Effector memory CD4-positive, alpha-beta T cell (primary cell): ENCODE measurements at regions not wholly inside any gene's neighbourhood (a gene's known extent, or its start where the extent isn't known, plus 50 kb on each side); places are given as distances from the start of the nearest gene placed in this dataset.

Experiments
- DNase-seq, 3 donors: peaks; one replicate each; pipeline ENCODE4 v3.0.0-alpha.2; 2020
- H3K27ac ChIP-seq: 2 replicates; pipeline ENCODE4 v1.7.0; 2013; ENCODE audit warnings: mild to moderate bottlenecking, low read length, moderate library complexity; ENCODE audit not compliant: insufficient read depth, poor library complexity, severe bottlenecking
- H3K27me3 ChIP-seq: replicated peaks from 2 replicates; pipeline ENCODE4 v1.7.0; 2013; ENCODE audit warnings: mild to moderate bottlenecking, low read length; ENCODE audit not compliant: insufficient read depth, control insufficient read depth, poor library complexity, severe bottlenecking
- H3K36me3 ChIP-seq: 2 replicates; pipeline ENCODE4 v1.7.0; 2013; ENCODE audit warnings: mild to moderate bottlenecking, low read length, moderate library complexity; ENCODE audit not compliant: control insufficient read depth, insufficient read depth
- H3K4me1 ChIP-seq: 2 replicates; pipeline ENCODE4 v1.7.0; 2013; ENCODE audit warnings: low read length, mild to moderate bottlenecking; ENCODE audit not compliant: control insufficient read depth, insufficient read depth, poor library complexity, severe bottlenecking
- H3K4me3 ChIP-seq: 2 replicates; pipeline ENCODE4 v1.7.0; 2013; ENCODE audit warnings: low read length, low read depth, mild to moderate bottlenecking; ENCODE audit not compliant: insufficient read depth, poor library complexity, severe bottlenecking
- H3K9me3 ChIP-seq: 2 replicates; pipeline ENCODE4 v1.7.0; 2013; ENCODE audit warnings: mild to moderate bottlenecking, low read length, moderate library complexity; ENCODE audit not compliant: control insufficient read depth

GRCh38 chr19:29302002-29302928 is 89.3 kb upstream of the UQCRFS1 start:
- no peaks in the 10 kb centered on the region for H3K4me1 ChIP-seq
- H3K27ac ChIP-seq, result no peak overlapping the region
- no peaks in the 10 kb centered on the region for H3K36me3 ChIP-seq
- no peaks in the 10 kb centered on the region for H3K9me3 ChIP-seq
- DNase-seq, result no peak
- no peaks in the 10 kb centered on the region for H3K27me3 ChIP-seq
- H3K4me3 ChIP-seq, result no peak overlapping the region

GRCh38 chr19:29303069-29303718 is 90.2 kb upstream of the UQCRFS1 start:
- Histone ChIP-seq H3K9me3 (no peaks in the 10 kb centered on the region), H3K36me3 (no peaks in the 10 kb centered on the region), H3K4me3 (no peak overlapping the region), H3K4me1 (no peaks in the 10 kb centered on the region), H3K27ac (no peak overlapping the region), H3K27me3 (no peaks in the 10 kb centered on the region)
- no peak for DNase-seq

- no peak overlapping the region for H3K27ac ChIP-seq
- no peaks in the 10 kb centered on the region for H3K27me3 ChIP-seq
- H3K4me1 ChIP-seq, result no peaks in the 10 kb centered on the region
- H3K9me3 ChIP-seq, result no peaks in the 10 kb centered on the region
- DNase-seq, result no peak
- H3K36me3 ChIP-seq, result no peaks in the 10 kb centered on the region
- no peak overlapping the region for H3K4me3 ChIP-seq
Observed at GRCh38 chr19:29303719-29304090, 90.8 kb upstream of the UQCRFS1 start.

GRCh38 chr19:29305268-29305667 is 92.3 kb upstream of the UQCRFS1 start:
- H3K27me3 ChIP-seq, result no peaks in the 10 kb centered on the region
- no peaks in the 10 kb centered on the region for H3K9me3 ChIP-seq
- no peak overlapping the region for H3K27ac ChIP-seq
- H3K4me1 ChIP-seq, result no peaks in the 10 kb centered on the region
- no peaks in the 10 kb centered on the region for H3K36me3 ChIP-seq
- H3K4me3 ChIP-seq, result no peak overlapping the region
- no peak for DNase-seq

GRCh38 chr19:29308977-29309590 is 96.1 kb upstream of the UQCRFS1 start:
- no peaks in the 10 kb centered on the region for H3K9me3 ChIP-seq
- no peak for DNase-seq
- no peaks in the 10 kb centered on the region for H3K36me3 ChIP-seq
- no peak overlapping the region for H3K4me3 ChIP-seq
- H3K27ac ChIP-seq, result no peak overlapping the region
- H3K27me3 ChIP-seq, result no peaks in the 10 kb centered on the region
- no peaks in the 10 kb centered on the region for H3K4me1 ChIP-seq

- DNase-seq, result no peak
- H3K4me3 ChIP-seq, result no peak overlapping the region
- H3K4me1 ChIP-seq, result no peaks in the 10 kb centered on the region
- H3K27ac ChIP-seq, result no peak overlapping the region
- no peaks in the 10 kb centered on the region for H3K36me3 ChIP-seq
- no peaks in the 10 kb centered on the region for H3K27me3 ChIP-seq
- no peaks in the 10 kb centered on the region for H3K9me3 ChIP-seq
Observed at GRCh38 chr19:29309637-29310036, 96.7 kb upstream of the UQCRFS1 start.

GRCh38 chr19:29311191-29311790 is 98.3 kb upstream of the UQCRFS1 start:
- Histone ChIP-seq H3K4me3 (no peak overlapping the region), H3K9me3 (no peaks in the 10 kb centered on the region), H3K4me1 (no peaks in the 10 kb centered on the region)

GRCh38 chr19:29315556-29316190 is 102.7 kb upstream of the UQCRFS1 start:
- no peaks in the 10 kb centered on the region for H3K9me3 ChIP-seq
- DNase-seq, result no peak
- no peaks in the 10 kb centered on the region for H3K36me3 ChIP-seq
- no peaks in the 10 kb centered on the region for H3K27me3 ChIP-seq
- H3K4me1 ChIP-seq, result no peaks in the 10 kb centered on the region
- no peak overlapping the region for H3K27ac ChIP-seq
- no peak overlapping the region for H3K4me3 ChIP-seq

More at GRCh38 chr19:29311191-29311790, 98.3 kb upstream of the UQCRFS1 start:
- Histone ChIP-seq H3K36me3 (no peaks in the 10 kb centered on the region), H3K27me3 (no peaks in the 10 kb centered on the region), H3K27ac (no peak overlapping the region)
- DNase-seq, result no peak

GRCh38 chr19:29318581-29318980 is 105.6 kb upstream of the UQCRFS1 start:
- H3K4me3 ChIP-seq, result no peak overlapping the region
- no peak for DNase-seq
- no peak overlapping the region for H3K27ac ChIP-seq
- no peaks in the 10 kb centered on the region for H3K4me1 ChIP-seq
- no peaks in the 10 kb centered on the region for H3K27me3 ChIP-seq
- H3K9me3 ChIP-seq, result no peaks in the 10 kb centered on the region
- H3K36me3 ChIP-seq, result no peaks in the 10 kb centered on the region
